ENCODE measurements at regions not wholly inside any gene's neighbourhood (a gene's known extent, or its start where the extent isn't known, plus 50 kb on each side); places are given as distances from the start of the nearest gene placed in this dataset.
"Not testable (repeated sequence)": the region's sequence is repeated elsewhere in the genome, so short reads cannot be mapped to it uniquely, and the experiment has no call there.

DNA sequence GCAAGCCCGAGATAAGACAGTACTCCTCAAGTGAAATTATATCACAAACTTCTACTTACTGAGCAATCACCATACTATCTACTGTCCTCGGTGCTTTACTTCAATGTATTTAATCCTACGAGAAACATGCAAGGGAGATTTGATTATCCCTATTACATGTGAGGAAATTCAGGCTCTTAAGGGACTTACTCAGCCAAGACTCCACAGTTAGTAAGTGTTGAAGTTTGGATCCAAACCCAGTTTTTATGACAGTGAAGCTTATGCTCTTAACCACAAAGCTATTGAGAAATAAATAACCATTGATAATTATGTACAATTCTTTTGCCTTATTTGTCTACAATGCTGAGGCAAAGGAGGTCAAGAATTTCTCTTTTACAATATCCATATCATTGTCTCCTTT lies 672.9 kb upstream of the ACVR2A start:
- DNase-seq = no peak

DNA sequence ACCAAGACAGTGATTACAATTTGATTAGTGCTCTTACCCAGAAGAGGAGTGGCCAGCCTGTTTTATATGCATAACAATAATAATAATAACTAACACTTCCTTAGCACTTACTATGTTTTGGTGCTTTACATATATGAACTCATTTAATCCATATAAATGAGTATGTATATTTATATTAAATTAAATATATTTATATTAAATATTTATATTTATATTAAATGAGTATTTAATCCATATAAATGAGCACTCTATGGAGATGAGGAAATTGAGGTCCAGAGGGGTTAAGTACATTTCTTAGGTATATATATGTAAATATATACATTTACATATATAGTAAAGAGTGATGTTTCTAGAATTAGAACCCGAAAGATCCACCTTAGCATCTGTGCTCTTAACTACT lies 673.9 kb upstream of the ACVR2A start:
- no peak for DNase-seq

DNA sequence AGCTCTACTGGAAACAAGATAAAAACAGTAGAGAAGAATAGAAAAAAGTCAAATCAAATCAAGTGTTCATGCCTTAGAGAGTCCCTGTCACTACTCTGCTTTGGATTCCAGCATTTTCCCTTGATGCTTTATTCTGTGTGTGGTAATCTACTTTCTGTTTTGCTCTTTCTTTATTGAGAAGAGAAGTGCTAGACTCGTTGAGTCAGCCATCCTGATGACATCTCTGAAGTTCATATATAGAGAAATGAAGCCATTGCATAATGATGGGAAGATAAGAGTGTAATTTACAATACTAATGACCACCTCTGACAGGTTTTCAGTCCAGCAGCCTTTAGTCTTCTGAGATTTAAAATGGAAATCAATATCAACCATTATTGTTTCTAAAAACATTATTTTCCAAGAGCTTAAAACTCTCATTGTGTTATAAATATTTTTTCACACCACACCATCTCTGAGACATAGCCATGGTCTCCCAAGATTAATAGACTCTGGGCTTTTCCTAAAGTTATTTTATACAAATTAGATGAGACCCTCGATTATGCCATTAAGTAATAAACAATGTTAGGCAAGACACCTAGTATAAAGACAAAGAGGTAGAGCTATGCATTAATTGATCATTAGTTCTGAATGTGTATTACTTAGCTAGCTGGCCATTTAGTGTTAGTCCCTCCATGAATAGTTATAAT lies 679.0 kb upstream of the ACVR2A start:
- no peak for DNase-seq

DNA sequence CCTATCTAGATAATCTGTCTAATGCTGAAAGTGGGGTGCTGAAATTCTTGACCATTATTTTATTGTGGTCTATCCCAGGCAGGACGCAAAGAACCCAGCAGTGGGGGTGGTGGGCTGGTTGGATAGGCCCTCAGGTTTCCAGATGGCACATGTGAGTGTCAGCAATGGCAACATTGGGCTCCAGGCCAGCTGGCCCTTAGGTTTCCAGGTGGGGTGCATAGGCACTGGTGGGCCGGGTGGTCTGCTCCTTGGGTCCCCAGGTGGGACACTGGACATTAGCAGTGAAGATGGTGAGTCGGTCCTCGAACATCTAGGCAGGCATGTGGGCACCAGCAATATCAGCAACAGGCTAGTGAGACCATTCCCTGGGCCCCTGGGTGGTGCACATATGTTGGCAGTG lies 680.3 kb upstream of the ACVR2A start:
- DNase-seq = no peak

DNA sequence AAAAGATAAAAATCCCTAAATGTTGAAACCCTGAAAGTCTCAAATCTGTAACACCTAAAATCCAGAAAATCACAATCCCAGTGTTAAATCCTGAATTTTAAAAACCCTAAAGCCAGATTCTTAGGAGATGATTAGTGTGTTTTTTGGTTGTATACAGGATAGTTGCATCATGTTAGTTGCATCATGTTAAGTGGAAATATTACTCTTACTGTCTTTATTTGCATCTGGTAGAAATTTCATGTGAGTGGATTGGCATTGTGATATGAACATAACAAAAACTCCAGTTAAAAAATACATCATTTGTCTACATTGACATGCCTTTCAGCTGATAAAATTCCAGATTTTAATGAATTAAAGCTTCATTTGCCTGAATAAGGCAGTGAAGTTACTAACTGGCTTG lies 683.1 kb upstream of the ACVR2A start:
- no peak for DNase-seq

DNA sequence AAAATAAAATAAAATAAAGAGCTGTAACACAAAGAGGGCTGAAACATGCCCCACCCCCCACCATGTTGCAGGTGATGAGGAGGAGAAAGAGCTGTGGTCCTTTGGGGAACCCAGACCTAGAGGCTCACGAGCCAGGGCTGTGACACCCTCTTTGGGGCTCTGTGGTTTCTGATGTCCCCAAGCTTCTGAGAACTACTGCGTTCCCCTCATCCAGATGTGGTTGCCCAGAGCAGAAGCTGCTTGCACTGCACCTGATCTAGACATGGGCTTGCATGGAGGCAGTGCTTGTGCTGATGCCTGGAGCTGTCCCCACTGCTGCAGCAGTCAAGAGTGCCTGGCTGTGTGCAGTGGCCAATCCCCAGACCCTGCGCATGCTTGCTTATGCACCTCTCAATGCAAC lies 687.9 kb upstream of the ACVR2A start:
- no peak for DNase-seq

DNA sequence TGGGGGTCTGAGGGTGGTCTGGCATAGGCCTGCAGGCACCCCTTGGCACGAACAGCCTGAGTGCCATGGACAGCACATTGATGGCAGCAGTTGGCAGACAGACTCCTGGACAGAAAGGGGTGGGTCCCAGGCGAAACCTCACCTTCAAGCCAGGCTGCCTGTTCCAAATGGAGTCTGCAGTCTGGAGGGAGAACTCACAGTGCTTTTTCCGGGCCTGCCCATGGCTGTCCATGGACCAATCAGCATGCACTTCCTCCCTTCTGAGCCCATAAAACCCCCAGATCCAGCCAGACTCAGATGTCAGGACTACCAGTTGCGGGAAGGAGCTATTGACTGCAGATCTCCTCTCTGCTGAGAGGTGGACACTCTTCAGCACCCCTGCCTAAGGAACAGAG lies 694.6 kb upstream of the ACVR2A start:
- no peak for DNase-seq

DNA sequence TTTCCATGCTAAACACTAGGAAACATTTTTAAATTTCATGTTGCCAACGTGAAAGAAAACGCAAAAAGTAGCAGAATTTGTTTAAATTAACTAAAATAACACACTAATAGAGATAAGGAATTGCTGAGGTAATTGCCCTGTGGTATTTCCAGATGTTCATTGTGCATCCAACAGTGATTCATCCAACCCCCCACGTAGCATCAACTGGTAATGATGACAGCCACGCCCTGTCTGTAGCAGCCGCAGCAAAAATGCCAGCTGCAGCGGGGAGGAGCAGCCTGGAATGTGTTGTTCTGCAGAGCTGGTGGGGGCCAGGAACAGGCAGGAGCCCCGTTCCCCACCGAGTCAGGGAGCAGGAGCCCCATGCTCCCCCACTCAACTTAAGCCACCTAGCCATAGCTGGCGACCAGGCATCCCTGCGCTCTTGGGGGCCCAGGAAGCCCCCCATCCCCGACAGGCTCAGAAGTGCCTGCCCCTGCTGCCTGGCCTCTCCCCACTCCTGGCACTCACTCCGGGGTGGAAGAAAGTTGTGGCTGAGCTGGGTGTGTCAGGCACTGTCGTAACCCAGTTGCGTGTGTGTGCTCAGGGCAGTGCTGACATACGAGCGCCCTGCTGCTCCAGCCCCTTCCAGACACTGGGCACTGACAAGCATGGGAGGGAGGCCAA lies 695.1 kb upstream of the ACVR2A start:
- peak; percentile 76 for DNase-seq

DNA sequence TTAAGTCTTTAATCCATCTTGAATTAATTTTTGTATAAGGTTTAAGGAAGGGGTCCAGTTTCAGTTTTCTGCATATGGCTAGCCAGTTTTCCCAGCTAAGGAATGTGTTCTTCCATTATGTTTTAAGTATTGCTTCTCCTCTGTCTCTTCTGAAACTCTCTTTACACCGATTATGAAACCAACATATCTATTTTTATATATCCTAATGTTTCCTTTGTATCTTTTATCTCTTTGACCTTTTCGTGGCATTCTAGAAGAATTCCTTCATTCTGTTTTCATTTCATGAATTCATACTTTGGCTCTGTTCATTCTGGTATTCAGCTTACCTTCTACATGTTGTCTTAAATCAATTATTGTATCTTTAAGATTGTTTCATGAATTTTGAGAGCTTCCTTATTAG lies 697.0 kb upstream of the ACVR2A start:
- DNase-seq = no peak

DNA sequence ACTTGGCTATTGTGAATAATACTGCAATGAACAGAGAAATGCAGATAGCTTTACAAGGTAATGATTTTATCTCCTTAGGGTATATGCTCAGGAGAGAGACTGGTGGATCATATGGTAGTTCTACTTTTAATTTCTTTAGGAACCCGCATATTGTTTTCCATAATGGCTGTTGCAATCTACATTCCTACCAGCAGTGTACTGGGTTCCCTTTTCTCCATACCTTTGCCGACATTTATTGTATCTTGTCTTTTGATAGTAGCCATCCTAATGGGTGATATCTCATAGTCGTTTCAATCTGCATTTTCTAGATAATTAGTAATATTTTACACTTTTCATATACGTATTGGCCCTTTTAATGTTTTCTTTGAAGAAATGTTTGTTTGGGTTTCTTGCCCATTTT lies 702.9 kb upstream of the ACVR2A start:
- DNase-seq = no peak

DNA sequence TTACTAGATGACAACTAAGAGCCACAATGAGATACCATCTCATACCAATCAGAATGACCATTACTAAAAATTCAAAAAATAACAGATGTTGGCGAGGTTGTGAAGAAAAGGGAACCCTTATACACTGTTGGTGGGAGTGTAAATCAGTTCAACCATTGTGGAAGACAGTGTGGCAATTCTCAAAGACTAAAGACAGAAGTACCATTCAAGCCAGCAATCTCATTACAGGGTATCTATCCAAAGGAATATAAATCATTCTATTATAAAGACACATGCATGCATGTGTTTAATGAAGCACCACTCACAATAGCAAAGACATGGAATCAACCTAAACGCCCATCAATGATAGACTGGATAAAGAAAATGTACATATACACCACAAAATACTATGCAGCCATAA lies 705.1 kb upstream of the ACVR2A start:
- DNase-seq = not testable (repeated sequence)

DNA sequence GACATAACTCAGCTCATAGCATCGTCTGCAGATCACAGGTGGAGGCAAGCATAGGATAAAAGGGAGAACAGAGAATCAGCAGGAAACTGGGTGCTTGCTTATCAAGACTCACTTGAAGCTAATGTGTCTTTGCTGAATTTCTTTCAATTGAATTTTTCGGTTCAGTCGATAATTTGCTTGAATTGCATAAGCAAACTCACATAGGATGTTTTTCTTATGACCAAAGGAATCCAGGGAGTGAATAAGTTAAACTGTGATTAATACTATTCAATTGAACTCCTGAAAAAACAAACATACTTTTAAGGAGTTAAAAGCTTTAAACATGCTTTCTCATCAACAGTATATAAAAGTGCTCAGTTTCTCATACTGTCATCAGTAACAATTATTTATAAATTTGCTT lies 707.1 kb upstream of the ACVR2A start:
- no peak for DNase-seq

DNA sequence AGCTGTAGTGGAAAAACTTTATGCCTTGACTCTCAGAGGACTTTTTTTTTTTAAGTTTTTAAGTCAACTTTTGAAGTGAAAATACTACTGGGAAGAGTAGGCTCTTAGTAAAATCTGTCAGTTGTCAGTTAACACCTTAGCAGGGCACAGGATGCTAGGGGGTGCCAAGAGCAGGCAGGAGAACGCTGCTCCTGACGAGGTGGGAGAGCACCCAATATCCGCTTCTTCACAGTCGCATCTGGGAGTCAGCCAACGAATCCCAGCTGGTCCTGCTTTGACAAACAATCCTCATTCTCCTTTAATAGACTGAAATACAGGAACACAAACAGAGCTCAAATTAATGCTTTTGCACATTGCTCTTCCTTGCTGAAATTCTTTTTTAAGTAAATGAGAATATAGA lies 709.5 kb upstream of the ACVR2A start:
- DNase-seq = no peak

DNA sequence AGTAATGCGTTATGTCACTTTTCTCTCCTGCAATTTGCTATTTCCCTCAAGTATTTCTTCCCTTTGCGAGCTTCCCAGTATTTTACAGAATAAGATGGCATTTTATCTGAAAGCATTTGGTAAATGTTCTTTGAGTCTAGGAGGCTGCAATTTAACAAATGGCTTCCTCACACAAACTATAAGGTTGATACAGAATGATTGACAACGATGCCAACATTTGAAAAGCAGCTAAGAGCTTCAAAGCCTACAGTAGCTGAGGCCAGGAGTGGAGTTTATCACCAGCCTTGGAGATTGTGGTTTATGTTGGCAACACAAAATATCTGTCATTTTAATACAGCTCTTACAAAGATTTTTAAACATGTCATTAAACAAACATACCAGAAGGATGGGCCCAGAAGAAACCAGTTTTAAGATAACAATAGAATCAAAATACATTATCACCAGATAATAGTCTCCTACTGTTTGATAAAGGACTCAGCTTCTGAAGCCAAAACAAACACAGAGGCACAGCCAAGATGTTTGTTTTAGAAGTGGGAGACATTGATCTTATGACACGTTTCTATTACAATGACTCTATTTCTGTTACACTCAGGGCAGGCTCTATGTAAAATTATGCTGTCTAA lies 711.4 kb upstream of the ACVR2A start:
- DNase-seq = peak; percentile 37

DNA sequence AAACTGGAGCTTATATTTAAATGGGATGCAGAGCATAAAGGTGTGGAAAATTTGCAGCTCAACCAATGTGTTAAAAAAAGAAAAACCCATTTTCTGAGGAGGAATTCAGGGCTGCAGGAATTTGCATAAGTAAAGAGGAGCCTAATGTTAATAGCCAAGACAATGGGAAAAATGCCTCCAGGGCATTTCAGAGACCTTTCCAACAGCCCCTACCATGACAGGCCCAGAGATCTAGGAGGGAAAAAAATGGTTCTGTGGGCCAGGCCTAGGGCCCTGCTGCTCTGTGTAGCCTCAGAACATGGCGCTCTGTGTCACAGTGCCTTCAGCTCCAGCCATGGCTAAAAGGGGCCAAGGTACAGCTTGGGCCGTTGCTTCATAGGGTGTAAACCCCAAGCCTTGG lies 719.7 kb upstream of the ACVR2A start:
- no peak for DNase-seq

DNA sequence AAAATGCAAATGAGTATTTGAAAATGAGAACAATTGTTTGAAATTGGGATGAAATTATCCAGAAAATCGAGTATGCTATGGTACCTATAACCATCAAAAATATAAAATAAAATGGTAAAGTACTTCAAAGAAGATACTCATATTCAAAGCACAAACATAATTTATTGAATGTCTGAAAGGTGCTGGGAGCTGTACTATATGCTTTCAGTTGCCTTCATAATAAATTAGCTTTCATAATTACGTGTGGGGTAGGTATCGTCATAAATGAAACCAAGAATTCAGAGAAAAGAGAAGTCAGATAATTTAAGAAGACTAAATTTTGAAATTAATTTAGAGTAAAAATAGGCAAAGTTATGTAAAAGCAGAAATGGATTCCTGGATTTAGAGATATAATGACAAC lies 721.9 kb upstream of the ACVR2A start:
- no peak for DNase-seq

DNA sequence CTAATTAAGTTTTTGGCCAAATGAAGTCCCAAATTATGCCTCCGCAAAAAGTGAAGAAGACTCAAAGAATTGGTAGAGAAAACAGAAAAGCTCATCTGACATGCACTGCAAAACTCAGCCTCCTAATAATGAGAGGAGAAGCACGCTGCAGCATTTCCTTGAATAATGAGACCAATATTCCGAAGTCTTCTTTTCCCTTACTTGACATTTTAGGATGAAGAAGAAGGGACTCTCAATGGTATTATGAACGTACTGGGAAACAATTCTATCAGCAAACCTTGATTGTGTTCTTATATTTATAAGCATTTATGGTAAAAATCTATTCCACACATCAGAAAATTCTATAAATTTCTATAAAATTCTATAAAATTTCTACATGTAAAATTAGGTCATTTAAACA lies 733.9 kb upstream of the ACVR2A start:
- DNase-seq = no peak

DNA sequence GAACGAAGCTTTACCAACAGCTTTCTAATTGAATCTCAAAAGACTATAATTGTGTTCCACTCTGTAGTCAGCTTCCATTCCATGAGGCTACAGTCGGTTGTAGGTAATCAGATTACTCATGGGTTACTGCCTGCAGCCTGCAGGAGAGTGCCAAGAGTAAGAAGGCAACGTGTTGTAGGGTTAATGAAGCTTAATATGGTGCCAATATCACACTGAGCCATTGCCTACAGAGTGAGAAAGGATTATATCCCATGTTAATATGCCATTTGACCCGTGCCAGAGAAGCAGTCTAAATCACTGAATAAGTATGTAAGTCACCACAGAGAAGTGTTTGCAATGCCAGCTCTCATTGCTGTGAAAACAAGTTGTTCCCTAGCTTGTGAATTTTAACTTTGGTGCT lies 734.5 kb upstream of the ACVR2A start:
- no peak for DNase-seq

DNA sequence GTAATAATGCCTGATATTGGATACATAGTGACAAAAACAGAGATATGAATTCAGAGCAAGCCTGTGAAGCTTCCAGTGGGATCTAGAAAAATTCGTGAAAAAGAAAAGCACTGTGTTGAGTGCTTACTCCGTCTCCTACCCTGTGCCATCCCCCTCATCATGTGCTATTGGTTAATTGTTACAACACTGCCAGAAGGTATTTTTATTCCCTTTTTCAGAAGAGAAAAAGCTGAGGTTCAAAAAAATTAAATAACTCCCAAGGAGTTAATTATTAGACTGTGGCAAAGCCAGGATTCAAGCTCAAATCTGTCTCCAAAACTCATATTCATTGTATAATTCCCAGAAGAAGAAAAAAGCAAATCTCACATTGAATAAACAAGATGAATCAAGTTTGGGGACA lies 735.5 kb upstream of the ACVR2A start:
- no peak for DNase-seq

DNA sequence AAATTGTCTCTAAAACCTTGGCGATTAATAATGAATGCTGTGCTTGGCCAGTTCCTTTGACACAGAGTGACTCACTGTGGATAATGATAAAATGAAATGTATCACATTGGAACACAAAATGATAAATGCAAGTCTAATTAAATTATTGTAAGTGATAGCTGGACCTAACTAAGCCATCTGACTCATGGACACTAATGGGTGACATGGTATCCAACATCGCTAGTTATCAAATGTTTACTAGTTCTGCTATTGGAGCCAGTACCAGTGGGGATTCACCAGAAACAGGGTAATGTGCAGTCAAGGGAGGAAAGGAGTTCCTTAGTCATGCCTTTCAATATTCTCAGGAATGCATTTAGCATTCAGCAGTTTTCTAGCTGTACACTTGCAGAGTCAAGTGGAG lies 736.3 kb upstream of the ACVR2A start:
- peak; percentile 59 for DNase-seq

DNA sequence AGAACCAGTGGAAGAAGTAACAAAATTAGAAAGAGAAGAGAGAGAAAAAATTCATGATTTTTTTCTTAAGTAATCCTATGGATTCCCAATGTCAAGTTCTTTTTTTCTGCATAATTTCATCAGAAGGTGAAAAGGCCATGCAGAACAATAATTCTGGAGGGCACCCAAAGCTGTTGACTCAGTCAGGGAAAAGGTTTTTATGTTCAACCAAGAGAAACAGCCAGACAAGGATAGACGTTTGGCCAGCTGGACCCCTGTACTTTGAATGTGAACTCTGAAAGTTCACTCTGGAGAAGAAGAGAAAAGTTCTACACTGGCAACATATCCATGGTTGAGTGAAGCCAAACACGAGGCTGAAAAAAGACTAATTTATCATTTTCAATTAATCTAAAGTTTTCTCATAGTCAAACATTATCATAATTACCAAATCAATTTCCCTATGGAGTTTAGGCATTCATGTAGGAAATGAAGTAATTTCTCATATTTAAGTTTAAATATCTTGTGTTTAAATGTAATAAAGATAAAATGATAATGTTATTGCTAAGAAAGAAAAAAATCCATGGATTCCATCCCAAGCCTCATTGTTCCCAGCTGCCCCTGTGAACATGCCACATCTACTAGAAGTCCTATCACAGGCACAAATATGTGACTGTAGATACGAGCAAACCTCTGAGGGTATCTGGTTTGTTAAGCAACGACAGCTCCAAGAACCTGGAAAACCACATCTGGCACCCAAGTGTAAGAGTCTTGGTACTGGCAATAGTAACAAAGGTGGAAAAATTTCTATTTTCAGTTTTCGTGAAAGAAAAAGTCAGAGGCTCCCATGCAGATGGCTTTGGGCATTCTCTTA lies 742.7 kb upstream of the ACVR2A start:
- no peak for DNase-seq

DNA sequence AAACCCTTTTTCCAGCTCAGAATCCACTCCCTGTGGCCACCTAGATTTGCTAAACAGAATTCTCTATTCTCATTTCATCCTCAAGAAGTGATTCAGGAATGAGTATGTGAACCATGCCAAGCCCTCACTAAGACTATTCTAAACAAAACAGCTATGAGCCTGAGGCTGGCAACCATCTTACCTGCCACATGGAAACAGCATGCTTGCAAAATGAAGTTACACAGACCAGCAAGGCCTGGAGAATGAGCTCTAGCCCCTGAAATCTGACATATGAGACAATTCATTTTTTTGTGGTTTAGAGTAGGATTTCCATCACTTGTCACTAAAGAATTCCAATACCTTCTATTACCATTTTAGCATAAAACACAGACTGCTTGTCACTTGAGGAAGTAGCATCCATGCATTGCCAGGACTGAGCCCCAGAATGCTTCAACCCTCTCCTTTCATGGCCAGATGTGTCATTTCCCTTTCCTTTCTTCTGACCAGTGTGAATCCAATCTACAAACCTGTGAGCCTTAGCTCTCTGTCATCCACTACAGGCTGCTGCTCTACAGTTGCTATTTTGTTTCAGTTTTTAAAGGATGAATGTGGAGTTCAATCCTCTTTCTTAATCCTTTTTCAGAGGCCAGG lies 744.3 kb upstream of the ACVR2A start:
- peak; percentile 80 for DNase-seq

DNA sequence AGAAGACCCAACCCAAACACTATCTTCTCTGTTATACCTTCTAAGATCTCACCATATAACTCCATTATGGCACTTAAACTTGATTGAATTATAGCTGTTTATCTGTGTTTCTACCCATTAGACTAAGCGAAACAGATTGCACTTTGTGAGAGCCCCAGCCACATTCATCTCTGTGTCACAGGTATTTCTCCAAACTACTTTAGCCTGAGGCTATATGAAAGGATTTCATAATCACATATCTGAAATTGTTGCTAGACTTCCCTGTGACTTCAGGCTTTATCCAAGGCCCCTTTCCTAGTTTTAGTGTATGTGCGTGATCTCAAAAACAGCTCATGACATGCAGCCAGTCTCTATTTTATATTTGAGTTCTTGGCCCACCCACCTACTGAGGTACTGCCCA lies 745.0 kb upstream of the ACVR2A start:
- DNase-seq = peak; percentile 61
